ENCODE measurements at regions not wholly inside any gene's neighbourhood (a gene's known extent, or its start where the extent isn't known, plus 50 kb on each side); places are given as distances from the start of the nearest gene placed in this dataset.

DNA sequence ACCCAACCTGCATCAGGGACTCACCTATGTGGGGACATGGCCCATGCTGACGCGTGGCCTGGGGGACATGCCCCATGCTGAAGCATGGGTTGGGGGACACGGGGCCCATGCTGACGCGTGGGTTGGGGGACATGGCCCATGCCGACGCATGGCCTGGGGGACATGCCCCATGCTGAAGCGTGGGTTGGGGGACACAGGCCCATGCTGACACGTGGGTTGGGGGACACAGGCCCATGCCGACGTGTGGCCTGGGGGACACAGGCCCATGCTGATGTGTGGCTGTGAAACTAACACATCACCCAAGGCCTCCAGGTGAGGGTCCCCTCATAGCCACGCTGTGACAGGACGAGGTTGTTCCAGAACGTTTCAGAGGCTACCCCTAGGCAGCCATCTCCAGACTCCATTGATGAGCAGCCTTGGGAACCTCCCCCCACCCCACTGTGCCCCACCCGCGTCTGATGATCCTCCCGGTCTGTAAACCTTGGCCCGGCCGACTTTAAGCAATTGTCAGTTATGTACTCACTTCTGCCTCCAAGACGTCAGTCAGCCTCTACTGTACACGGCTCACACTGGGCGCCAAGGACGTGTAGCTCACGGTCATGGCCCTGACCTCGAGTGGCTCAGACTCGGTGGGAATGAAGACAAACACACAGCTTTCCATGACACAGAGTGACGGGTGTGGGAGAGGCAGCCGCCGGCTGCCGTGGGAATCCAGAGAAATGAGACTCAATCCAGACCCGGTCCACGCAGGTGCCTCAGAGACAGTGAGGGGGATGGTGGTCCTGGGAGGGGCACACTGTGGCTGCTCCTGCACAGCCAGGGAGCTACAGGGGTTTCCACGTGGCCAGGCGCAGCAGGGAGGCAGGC is 50.2 kb upstream of the SLC66A3 start:
- H3K4me2 ChIP-seq (replicated peaks; ENCODE audit: extremely low read depth, low read length, poor library complexity, severe bottlenecking): no peak overlapping the region
- H3K27ac Mint-ChIP-seq: no peak overlapping the region
- no peak overlapping the region for H2AFZ ChIP-seq (ENCODE audit: insufficient read depth, low read depth, low read length, poor library complexity, severe bottlenecking)
- H3K9ac ChIP-seq (ENCODE audit: insufficient read depth, low read length, poor library complexity, severe bottlenecking): no peak overlapping the region
- H3K9me3 ChIP-seq (replicated peaks in 1 of 2; ENCODE audit: control insufficient read depth in 1 of 2, insufficient read depth in 1 of 2, low read length in 2 of 2): no peaks in the 10 kb centered on the region
- no peak for DNase-seq
- no peak overlapping the region for H3K4me3 ChIP-seq (replicated peaks in 1 of 3; ENCODE audit: low read depth in 2 of 3, low read length in 3 of 3)
- no peaks in the 10 kb centered on the region for H3K27me3 ChIP-seq (ENCODE audit: control insufficient read depth in 2 of 2, insufficient read depth in 2 of 2, low read length in 2 of 2)
- no peak overlapping the region for H3K4me3 Mint-ChIP-seq
- H3K9me3 Mint-ChIP-seq: peaks cover 0 to 8% (median 6%) of the 10 kb centered on the region in 7 donors
- intact Hi-C loops (cut with micrococcal nuclease): no loop called here
- H3K27ac ChIP-seq (ENCODE audit: low read depth in 1 of 2, low read length in 2 of 2): no peak overlapping the region
- H3K79me2 ChIP-seq (ENCODE audit: insufficient read depth, low read length): no peaks in the 10 kb centered on the region
- H4K20me1 ChIP-seq (ENCODE audit: insufficient read depth, low read length): no peaks in the 10 kb centered on the region
- no peaks in the 10 kb centered on the region for H3K36me3 Mint-ChIP-seq
- TF ChIP-seq, protein P1, sequence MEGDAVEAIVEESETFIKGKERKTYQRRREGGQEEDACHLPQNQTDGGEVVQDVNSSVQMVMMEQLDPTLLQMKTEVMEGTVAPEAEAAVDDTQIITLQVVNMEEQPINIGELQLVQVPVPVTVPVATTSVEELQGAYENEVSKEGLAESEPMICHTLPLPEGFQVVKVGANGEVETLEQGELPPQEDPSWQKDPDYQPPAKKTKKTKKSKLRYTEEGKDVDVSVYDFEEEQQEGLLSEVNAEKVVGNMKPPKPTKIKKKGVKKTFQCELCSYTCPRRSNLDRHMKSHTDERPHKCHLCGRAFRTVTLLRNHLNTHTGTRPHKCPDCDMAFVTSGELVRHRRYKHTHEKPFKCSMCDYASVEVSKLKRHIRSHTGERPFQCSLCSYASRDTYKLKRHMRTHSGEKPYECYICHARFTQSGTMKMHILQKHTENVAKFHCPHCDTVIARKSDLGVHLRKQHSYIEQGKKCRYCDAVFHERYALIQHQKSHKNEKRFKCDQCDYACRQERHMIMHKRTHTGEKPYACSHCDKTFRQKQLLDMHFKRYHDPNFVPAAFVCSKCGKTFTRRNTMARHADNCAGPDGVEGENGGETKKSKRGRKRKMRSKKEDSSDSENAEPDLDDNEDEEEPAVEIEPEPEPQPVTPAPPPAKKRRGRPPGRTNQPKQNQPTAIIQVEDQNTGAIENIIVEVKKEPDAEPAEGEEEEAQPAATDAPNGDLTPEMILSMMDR (IDR thresholded peaks at IDR 0.05): no peak
- H3K27me3 Mint-ChIP-seq (ENCODE audit: low read depth in 3 of 3): peaks cover 2 to 11% (median 4%) of the 10 kb centered on the region in 3 donors
- no peaks in the 10 kb centered on the region for H3K36me3 ChIP-seq (replicated peaks in 1 of 2; ENCODE audit: control insufficient read depth in 1 of 2, insufficient read depth in 2 of 2, low read length in 2 of 2)
- 96% methylated on average over 31 of the region's 34 CpGs for WGBS (ENCODE audit: insufficient coverage)
- H3K4me1 ChIP-seq (ENCODE audit: control insufficient read depth in 1 of 2, insufficient read depth in 2 of 2, low read length in 2 of 2): no peaks in the 10 kb centered on the region
- no peaks in the 10 kb centered on the region for H3K4me1 Mint-ChIP-seq

All from CD14-positive monocyte (primary cell).